NOMO-1 treated with DMSO at 0.1 percent for 48 hours (cell line): ENCODE measurements at regions not wholly inside any gene's neighbourhood (a gene's known extent, or its start where the extent isn't known, plus 50 kb on each side); places are given as distances from the start of the nearest gene placed in this dataset.

Experiments
- DNase-seq: peaks from one replicate; lab custom pipeline; 2025; ENCODE audit not compliant: unreplicated experiment; lab: John Stamatoyannopoulos, UW

DNA sequence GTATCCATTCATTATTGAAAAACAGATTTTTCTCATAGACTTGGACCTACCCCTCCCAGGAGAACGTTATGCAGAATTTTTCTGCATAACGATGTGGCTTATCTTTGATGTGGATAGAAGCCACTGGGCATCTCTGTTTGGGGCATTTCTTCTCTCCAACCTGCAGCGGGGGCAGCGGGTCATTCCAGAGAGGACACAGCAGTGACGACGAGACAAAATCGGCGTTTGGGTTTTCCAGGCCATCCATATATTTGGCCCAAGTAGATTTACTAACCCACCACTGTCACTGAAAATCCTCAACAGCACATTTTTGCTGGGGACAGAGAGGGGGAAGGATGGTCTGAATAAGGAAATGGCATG, 299.3 kb upstream of the PITRM1 start:
- no peak for DNase-seq

DNA sequence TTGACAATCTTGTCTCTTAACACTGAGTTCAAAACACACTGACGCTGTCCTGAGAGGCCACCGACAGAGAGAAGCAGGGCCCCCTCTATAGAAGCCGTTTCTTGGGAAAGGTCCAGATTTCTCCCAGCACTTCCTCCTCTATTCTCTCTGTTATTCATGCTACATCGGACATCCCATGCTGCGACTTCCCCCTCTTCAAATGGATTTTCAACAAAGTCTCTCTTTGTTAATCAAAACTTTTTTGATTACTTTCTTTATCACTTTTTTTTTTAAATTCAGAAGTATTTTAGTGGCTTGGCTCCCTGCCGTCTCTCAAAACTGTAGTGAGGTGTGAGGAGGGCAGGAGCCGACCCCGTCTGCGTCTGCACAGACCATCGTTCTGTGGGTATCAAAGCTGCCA, 298.9 kb upstream of the PITRM1 start:
- no peak for DNase-seq

DNA sequence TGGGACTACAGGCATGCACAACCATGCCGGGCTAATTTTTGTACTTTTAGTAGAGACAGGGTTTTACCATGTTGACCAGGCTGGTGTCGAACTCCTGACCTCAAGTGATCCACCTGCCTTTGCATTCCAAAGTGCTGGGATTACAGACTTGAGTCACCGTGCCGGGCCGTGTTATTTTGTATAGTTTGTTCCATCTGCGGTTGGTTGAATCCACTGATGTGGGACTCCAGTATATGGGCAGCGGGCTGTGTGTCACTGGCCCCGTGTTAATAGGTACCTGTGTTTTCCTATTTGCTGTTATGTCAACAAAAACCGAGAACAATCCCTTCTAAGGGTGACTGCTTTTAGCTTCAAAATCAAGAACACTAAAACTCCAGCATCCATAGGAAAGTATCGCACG, 297.6 kb upstream of the PITRM1 start:
- no peak for DNase-seq

DNA sequence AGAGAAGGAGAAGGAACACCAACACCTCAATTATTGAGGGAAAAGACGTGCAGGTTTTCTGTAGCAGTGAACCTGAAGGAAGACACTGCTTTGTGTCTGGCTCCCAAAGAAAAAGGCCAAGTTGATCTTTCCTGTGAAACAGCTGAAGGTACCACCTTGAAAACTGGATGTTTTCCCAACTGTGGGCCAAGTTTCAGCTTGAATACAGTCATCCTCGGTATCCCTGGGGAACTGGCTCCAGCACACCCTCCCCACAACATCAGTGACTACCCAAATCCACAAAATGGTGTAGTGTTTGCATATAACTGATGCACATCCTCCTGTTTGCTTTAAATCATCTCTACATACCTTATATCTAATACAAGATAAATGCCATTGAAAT, 297.0 kb upstream of the PITRM1 start:
- no peak for DNase-seq

DNA sequence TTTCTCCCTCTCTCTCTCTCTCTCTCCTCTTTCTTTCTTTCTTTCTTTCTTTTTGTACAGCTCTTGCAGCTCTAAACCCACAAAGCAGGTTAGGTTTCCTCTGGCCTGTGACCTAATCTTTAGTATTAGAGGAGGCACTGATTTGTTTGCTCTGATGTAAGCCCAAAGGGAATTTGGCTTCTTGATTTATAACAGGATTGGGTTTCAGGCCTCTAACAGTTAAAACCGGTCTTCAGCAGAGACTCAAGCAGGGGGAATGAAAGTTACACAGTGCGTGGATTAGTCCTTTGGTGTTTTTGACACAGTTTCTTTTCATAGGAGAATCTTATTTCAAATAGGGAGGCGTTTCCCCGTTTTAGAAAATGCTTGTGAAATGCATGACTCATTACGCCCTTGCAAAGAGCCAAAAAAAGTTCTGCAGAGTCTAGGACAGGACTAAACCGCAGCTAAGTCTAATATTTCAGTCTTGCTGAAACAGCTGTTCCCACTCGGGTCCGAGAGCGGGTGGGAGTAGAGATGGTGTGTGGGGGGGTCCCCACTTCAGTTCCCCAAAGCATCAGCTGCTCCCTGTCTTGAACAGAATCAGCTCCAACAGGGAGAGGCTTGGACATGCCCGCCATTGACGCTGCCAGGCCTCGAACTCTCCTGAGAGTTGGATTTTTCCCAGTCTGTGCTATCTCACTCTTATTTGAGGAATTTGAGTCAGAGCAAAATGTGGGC, 296.5 kb upstream of the PITRM1 start:
- peak; percentile 85 for DNase-seq

DNA sequence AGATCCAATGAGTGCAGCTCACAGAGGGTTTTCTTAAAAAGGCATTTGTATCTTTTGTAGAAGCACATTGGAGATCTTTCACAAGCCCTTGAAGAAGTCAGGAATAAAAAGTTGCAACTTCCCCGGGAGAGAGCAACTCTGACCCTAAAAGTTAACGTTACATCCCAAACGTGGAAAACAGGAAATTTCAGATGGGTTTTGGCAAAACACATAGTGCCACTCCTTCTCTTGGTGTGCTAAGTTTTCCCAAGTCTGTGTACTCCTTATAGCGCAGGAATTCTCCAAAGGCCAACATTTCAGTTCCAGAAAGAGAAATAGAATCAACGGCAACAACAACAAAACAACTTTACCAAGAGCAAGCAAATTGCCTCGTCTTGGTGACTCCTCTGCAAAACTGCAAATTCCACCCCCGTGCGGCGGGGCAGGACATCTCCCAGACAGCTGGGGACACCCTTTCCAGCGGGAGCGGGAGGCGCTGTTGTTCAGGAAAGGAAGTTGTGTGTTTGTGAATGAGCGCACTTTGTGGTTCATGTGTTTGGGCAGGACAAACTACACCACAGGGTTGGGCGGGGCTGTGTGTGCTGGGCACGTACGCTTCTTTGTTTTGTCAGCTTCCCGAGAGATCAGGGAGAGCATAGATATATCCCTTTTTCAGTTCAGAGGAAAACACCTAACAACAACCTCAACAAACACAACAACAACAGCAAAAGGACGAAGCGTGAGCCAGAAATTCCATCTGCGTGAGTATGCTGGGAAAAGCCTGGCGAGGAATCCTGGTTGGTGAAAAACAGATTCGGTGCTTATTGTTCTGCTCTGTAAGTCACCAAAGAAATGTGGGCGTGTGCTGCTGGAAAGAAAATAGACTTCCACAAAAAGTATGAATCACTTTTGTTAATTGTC, 294.7 kb upstream of the PITRM1 start:
- peak; percentile 6 for DNase-seq

DNA sequence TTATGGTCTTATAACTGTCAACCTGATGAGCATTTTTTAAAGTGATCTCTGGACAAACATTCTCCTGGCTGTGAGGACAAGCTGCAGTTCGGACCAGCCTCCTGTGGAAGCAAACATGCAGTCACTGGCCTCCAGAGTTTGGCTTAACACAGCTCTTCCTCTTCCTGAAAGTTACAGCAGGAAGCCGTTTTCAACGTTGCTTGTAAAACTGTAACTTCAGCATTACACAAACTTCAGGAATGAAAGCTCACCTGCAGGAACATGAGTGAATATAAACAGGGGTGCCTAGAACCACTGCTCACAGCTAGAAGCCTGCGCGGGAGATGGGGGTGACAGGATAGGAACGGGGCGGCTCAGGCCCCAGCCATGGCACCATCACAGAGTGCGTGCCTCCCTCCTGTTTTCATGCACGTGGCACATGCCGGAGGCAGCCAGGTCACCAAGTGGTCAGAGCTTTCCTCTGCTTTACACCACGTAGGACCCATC, 292.9 kb upstream of the PITRM1 start:
- DNase-seq, result peak; percentile 31

DNA sequence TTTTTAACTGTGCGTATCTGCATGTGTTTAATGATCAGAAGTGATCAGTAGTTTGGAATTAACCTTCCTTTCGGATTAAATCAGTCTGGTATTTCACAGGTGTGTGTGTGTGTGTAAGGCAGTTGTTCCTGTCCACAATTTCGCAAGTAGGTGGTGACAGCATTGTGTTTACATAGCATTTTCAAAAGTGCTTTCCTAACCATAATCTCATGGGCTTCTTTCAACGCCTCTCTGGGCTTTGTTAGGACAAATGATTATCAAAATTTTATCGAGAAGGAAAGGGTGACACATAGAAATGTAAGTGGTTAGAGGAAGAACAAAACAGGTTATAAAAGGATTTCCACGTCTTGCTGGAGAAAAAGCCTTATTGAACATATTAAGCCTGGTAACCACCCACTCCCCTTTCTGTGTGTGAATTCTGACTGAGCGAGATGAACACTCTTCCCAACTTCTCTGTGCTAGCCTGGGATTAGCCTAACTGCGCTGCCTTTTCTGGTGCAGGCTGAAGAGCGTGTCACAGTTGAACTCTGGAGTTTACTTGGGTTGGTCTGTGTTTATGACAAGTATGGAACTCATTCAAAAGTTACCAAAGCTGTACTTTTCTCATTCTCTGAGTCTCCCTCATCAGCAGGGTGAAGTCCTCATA, 292.3 kb upstream of the PITRM1 start:
- no peak for DNase-seq

DNA sequence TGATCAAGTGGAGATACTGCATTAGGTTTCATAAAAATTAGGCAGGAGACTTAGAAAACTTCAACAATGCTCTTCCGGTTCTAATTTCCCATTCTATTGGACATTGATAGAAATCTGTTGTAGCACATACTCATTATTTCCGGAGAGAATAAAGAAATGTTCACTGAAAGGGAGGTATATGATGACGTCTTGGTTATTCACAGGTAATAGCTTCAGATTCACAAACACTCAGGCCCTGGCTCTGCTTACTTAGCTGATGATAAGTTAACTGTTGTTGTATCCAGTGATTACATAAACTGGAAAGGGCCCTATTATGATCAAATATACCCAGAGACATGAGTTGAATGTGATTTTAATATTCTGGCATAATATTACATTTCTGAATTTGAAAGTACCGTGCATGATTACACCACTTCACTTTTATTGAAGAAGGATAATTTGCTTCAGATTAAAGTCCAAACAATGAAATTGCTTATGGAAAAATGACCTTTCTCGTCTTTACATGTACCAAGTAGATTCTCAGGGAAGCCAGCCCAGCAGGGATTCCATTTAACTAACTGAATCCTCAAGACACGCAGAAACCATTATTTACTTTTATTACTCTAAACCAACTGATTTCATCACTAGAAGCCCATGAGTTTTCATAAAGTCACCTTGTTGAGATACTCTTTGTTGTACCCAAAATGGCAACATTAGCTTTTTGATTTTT, 288.0 kb upstream of the PITRM1 start:
- DNase-seq, result no peak

DNA sequence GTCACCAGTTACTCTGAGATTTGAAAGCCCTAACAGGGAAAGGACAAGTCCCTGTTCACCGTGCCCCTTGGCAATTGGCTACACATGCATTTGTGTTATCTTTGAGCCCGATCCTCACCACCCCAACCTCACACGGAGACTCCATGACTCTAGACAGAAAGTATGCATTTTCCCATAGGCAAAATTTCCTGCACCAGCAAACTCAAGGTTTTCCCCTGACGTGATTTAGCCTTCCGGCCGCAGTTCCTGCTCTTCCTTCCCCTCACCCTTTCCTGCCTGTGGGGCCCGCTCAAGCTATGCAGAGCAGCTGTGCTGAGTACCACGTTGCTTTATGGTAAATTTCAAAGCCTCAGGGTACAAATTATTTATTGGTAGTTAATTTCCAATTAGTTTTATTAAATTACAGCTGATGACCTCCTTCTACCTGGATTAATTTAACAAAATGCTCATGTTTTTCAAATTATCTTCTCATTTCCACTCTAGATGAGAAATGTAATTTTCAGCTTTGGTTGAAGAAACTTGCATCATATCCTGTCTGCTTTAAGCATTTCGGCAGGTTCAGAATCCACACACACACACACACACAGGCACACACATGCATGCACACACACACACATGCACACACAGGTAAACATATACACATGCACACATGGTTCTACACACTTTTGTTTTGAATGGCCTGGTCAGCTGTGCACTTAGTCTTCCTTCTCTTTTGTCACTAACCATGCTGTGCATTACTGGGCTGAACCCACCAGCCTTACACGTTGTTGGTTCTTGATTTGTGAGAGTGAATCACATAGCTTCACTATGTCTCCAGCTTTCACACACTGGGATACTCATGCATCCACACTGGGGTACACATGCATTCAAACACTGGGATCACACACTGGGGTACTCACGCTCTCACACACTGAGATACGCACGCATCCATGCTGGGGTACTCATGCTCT, 283.1 kb upstream of the PITRM1 start:
- DNase-seq, result no peak

DNA sequence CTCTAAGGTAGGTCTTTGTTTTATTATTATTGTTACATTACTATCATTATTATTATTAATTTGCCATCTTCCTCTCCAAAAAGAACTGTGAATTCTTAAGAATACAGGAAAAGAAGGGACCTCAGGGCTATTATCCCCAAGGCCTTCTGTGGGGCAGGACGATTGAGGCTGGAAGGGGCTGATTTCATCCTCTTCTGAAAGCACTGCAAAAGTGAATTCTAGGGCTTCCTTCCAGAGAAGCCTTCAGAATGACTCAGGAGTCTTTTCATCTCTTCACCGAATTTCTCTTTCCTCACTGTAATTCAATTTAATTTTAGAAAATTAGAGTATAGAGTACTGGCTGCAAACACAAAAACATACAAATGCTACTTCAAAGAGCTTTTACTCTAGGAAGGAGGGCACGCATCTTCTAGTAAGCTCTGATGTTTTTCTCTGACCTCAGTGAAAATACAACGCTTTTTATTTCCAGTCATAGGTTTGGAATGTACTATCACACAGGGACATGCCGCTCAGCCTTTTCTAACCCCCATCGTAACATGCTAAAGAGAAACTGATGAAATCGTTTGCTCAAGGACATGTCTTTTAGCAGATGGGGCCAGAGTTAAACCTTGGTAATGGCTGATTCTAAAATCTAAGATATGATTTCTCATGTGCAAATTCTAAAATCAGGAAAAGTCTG, 280.2 kb upstream of the PITRM1 start:
- no peak for DNase-seq

DNA sequence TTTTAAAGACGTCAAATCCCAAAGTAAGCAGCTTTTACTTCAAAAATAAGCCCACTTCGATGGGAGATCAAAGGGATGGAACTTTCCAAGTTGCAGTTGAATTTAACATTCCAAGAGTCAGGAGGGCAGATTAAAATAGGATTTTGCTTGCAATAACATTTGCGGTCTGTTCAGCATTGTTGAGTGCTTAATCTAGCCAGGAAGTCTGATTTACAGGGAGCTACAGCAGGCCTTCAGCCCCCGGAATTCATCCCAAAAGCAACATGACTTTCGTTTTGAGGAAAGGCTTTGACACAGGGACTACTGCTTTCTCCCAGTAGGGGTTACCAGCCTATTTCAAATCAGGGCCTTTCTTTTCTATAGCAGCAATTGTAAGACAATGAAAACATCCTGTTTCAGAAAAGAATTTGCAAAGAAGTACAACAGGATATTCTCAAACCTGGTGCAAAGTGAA, 279.6 kb upstream of the PITRM1 start:
- DNase-seq, result no peak

DNA sequence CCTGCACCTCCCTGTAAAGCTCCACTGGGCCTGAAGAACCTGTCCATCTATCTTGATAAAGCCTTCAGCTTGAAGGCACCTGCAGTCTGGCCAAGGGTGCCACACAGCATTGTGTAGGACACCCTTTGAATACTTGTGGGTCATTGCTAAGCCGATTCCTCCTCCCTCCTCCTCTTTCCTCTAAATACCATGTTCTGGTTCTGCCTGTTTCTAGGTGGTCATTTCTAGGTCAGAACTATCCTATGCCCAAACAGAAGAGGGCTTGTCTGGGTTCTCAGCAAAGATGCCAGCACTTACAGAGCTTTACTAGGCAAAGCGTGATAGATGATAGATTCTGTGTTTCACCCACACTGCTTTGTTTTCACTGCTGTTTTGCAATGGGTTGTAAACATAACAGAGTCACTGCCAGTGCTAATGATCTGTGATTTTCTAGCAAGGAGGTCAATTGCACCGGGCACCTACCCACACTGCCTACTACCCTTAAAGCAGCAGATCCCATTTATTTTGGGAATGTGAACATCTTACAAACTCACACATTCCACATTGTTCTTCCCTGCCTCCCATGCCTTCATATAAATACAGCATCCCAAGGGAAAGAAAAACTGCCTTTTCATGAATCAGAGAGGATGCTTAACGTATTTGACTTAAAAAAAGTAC, 279.1 kb upstream of the PITRM1 start:
- no peak for DNase-seq

DNA sequence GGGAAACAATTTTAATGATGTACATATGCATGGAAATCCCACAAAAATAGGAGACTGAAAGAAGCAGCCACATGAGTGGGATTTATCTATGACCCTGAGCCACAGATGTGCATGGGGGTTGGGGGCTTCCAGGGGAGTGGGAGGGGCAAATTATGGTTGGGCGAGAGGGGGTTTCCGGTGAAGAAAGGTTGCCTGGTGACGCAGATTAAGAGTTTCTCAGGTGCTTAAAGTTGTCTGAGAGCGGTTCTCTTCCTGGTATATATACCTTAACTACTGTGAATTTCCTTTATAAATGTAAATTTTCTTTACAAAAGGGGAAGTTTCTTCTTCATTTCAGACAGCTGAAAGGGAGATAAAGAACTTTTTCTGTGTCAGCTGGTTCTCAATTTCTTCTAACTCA, 273.6 kb upstream of the PITRM1 start:
- DNase-seq, result peak; percentile 1

DNA sequence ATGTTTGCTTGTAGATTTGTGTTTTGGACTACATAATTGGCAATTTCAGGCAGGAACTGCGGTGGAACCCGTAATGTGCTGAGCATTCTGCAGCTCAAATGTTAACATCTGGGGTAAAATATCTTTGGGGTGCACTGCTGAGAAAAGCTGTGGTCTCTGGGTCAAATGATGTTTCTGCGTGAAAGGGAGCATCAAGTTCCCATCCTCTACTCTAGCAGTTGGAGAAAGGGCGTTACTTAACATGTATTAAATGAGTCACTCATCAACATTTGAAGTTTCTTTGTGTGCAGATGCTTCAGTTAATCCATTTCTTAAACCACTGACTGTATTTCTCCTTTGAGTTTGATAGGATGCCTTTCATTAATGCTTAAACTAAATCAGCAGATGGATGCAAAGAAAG, 273.1 kb upstream of the PITRM1 start:
- no peak for DNase-seq

DNA sequence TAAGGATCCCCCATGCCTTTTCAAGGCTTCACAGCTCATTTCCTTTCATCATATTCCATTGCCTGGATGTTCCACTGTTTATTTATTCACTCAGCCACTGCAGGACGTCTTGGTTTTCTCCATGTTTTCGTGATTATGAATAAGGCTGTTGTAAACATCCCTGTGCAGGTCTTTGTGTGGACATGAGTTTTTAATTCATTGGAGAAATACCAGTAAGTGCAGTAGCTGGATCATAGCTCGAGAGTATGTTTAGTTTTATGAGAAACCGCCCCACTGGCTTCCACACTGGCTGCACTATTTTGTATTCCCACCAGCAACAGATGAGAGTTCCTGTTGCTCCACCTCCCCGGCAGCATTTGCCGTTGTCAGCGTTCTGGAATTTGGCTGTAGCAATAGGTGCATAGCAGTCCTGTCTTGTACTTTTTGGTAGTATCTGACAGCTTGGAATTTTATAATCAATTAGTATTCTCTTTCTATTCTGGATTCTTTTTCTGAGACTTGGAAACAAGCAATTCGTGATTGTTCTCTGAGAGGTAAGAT, 269.9 kb upstream of the PITRM1 start:
- no peak for DNase-seq

DNA sequence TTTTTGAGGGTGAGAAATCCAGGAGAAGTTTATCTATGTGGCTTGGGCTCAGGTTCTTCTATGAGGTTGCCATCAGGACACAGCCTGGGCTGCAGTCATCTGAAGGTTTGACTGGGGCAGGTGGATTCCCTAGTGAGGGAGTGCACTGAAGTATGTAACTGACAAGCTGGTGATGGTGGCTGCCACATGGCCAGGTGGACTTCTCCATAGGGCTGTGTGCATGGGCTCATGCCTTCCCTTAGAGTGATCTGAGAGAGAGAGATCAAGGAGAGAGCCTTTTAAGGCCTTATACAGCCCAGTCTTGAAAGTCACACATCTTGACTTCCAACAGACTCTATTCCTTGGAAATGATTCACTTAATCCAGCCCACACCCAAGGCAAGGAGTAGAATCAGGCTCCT, 266.6 kb upstream of the PITRM1 start:
- DNase-seq, result no peak

DNA sequence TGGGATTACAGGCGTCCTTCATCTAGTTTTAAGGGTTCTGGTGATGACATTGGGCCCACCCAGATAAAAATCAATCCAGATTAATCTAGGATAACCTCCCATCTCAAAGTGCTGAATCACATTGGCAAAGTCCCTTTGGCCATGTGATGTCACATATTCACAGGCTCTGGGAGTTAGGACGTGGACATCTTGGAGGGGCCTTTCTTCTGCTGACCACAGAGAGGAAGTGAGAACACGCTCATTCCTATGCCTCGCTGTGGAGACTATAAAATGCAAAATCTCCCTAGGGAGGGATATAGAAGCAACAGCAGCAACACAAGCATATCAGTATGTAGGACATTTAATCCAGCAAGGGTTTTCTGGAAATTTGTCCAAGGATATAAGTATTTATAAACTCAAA, 266.0 kb upstream of the PITRM1 start:
- peak; percentile 28 for DNase-seq

DNA sequence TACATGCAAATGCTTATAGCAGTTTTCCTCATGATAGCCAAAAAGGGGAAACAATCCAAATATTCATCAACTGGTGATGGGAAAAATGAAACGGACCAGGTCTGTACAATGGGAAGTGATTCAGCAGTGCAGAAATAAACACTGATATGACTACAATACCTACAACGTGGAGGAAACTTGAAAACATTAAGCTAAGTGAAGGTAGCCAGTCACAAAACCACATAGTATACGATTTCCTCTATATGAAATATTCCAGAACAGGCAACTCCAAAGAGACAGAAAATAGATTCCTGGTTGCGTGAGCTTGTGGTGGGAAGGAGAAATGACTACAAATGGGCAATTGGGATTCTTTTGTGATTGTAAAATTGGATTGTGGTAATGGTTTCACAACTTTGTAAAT, 263.1 kb upstream of the PITRM1 start:
- DNase-seq, result no peak
